H1 (cell line): ENCODE measurements at regions not wholly inside any gene's neighbourhood (a gene's known extent, or its start where the extent isn't known, plus 50 kb on each side); places are given as distances from the start of the nearest gene placed in this dataset.

ENCODE experiments used
- CTCF ChIA-PET: fragments of 300-600 bp; sonication (Branson Sonifier 250); formaldehyde crosslinking; loops from one replicate; lab custom pipeline; 2021; ENCODE audit not compliant: partially characterized antibody; lab: Charles Lee
- POLR2A ChIA-PET: fragments of 300-600 bp; sonication (Branson Sonifier 250); formaldehyde crosslinking; loops from one replicate; lab custom pipeline; 2021; ENCODE audit warnings: inconsistent platforms; ENCODE audit not compliant: partially characterized antibody; lab: Charles Lee
- DNase-seq, 2 experiments: peaks; one replicate each; pipeline versions ENCODE4 v3.0.0 to v3.0.0-alpha.2; 2010 to 2022; ENCODE audit warnings: low spot score in 2 of 2, low read depth in 1 of 2, mixed read lengths in 1 of 2
- FAIRE-seq: peaks from 2 replicates; lab custom pipeline; 2011; peaks lifted over from hg19 to GRCh38; lab: Jason Lieb, UNC
- H2AFZ ChIP-seq: 2 replicates; pipeline ENCODE4 v1.8.1; 2012; ENCODE audit warnings: low read length, inconsistent platforms
- H2AK5ac ChIP-seq: 2 replicates; pipeline ENCODE4 v1.6.1; 2013; ENCODE audit warnings: low read depth, low read length
- H2BK120ac ChIP-seq: replicated peaks from 2 replicates; pipeline ENCODE3; 2013; ENCODE audit warnings: low read depth, low read length, inconsistent platforms
- H2BK12ac ChIP-seq: 2 replicates; pipeline ENCODE4 v1.6.1; 2013; ENCODE audit warnings: low read depth, low read length
- H2BK15ac ChIP-seq: 2 replicates; pipeline ENCODE4 v1.6.1; 2013; ENCODE audit warnings: low read length
- H2BK20ac ChIP-seq: 2 replicates; pipeline ENCODE4 v1.6.1; 2013; ENCODE audit warnings: low read length
- H2BK5ac ChIP-seq: 2 replicates; pipeline ENCODE4 v1.6.1; 2013; ENCODE audit warnings: low read depth, low read length
- H3K14ac ChIP-seq: 2 replicates; pipeline ENCODE4 v1.6.1; 2013; ENCODE audit warnings: inconsistent platforms; ENCODE audit not compliant: insufficient read length
- H3K18ac ChIP-seq: 2 replicates; pipeline ENCODE4 v1.6.1; 2013; ENCODE audit warnings: low read length; ENCODE audit errors: extremely low read depth
- H3K23ac ChIP-seq: 2 replicates; pipeline ENCODE4 v1.6.1; 2013; ENCODE audit warnings: inconsistent platforms; ENCODE audit not compliant: insufficient read length
- H3K23me2 ChIP-seq: 2 replicates; pipeline ENCODE4 v1.6.1; 2013; ENCODE audit warnings: low read depth, low read length
- H3K27ac ChIP-seq: 2 replicates; pipeline ENCODE4 v1.6.1; 2011; ENCODE audit warnings: low read depth, low read length, inconsistent platforms
- H3K27me3 ChIP-seq, 4 experiments: replicated peaks in 1 of 4; 1 replicate in 1 of 4; 2 replicates in 3 of 4; pipeline versions ENCODE4 v1.6.1 to v1.8.1; 2011 to 2013; ENCODE audit warnings: low read length in 3 of 4, mild to moderate bottlenecking in 3 of 4, inconsistent platforms in 2 of 4, mixed read lengths in 2 of 4, moderate library complexity in 1 of 4; ENCODE audit not compliant: control insufficient read depth in 3 of 4, insufficient read depth in 3 of 4; ENCODE audit errors: extremely low read depth in 1 of 4
- H3K36me3 ChIP-seq, 4 experiments: 2 replicates each; pipeline versions ENCODE4 v1.6.1 to v1.8.1; 2011 to 2013; ENCODE audit warnings: mild to moderate bottlenecking in 4 of 4, low read length in 3 of 4, moderate library complexity in 2 of 4, control low read depth in 1 of 4, inconsistent platforms in 1 of 4; ENCODE audit not compliant: insufficient read depth in 4 of 4, control insufficient read depth in 2 of 4
- H3K4ac ChIP-seq: replicated peaks from 2 replicates; pipeline ENCODE3; 2013; ENCODE audit warnings: low read length, low read depth, mixed read lengths, inconsistent platforms; ENCODE audit not compliant: insufficient read length
- H3K4me1 ChIP-seq, 4 experiments: replicated peaks in 1 of 4; 1 replicate in 1 of 4; 2 replicates in 3 of 4; pipeline versions ENCODE4 v1.6.1 to v1.8.1; 2011 to 2013; ENCODE audit warnings: low read length in 3 of 4, inconsistent platforms in 2 of 4, mixed read lengths in 1 of 4; ENCODE audit not compliant: insufficient read depth in 4 of 4, control insufficient read depth in 3 of 4
- H3K4me2 ChIP-seq, 2 experiments: 2 replicates each; pipeline versions ENCODE4 v1.6.1 to v1.8.1; 2011 to 2013; ENCODE audit warnings: low read depth in 2 of 2, low read length in 2 of 2, control low read depth in 1 of 2, inconsistent platforms in 1 of 2, mild to moderate bottlenecking in 1 of 2; ENCODE audit not compliant: insufficient read depth in 1 of 2
- H3K4me3 ChIP-seq, 4 experiments: fragments of 200-600, 300-600 bp in 1 of 4; sonication (generic), shearing (Covaris generic), sonication (Bioruptor Twin) in 1 of 4; 2 replicates each; pipeline versions ENCODE4 v1.5.1 to v1.8.1; 2011 to 2016; ENCODE audit warnings: low read length in 4 of 4, low read depth in 3 of 4, control low read depth in 2 of 4, inconsistent platforms in 2 of 4, mild to moderate bottlenecking in 2 of 4, mixed read lengths in 1 of 4, moderate library complexity in 1 of 4; ENCODE audit not compliant: insufficient read depth in 2 of 4; ENCODE audit errors: extremely low read depth in 1 of 4
- H3K56ac ChIP-seq: replicated peaks from 2 replicates; pipeline ENCODE3; 2013; ENCODE audit warnings: low read depth, mild to moderate bottlenecking, mixed read lengths, low read length, inconsistent platforms; ENCODE audit not compliant: insufficient read length
- H3K79me1 ChIP-seq: 2 replicates; pipeline ENCODE4 v1.6.1; 2013; ENCODE audit warnings: low read depth, low read length, control low read depth
- H3K79me2 ChIP-seq, 2 experiments: 2 replicates each; pipeline versions ENCODE4 v1.6.1 to v1.8.1; 2012 to 2013; ENCODE audit warnings: low read length in 2 of 2, mild to moderate bottlenecking in 2 of 2, inconsistent platforms in 1 of 2; ENCODE audit not compliant: insufficient read depth in 2 of 2, control insufficient read depth in 1 of 2
- H3K9ac ChIP-seq, 4 experiments: replicated peaks in 1 of 4; 1 replicate in 1 of 4; 2 replicates in 3 of 4; pipeline versions ENCODE4 v1.6.1 to v1.8.1; 2011 to 2013; ENCODE audit warnings: low read depth in 3 of 4, low read length in 3 of 4, control low read depth in 2 of 4, mild to moderate bottlenecking in 2 of 4, moderate library complexity in 2 of 4, inconsistent platforms in 1 of 4; ENCODE audit errors: extremely low read depth in 1 of 4
- H3K9me3 ChIP-seq, 2 experiments: 2 replicates each; pipeline versions ENCODE4 v1.6.1 to v1.8.1; 2012 to 2013; ENCODE audit warnings: mild to moderate bottlenecking in 2 of 2, moderate library complexity in 2 of 2, control low read depth in 1 of 2, inconsistent platforms in 1 of 2, low read depth in 1 of 2, low read length in 1 of 2, mixed read lengths in 1 of 2; ENCODE audit not compliant: insufficient read depth in 2 of 2
- H4K20me1 ChIP-seq, 2 experiments: replicated peaks in 1 of 2; 2 replicates each; pipeline versions ENCODE3 to v1.8.1; 2011 to 2013; ENCODE audit warnings: inconsistent platforms in 2 of 2, low read length in 2 of 2, mild to moderate bottlenecking in 1 of 2; ENCODE audit not compliant: insufficient read depth in 2 of 2, control insufficient read depth in 1 of 2
- H4K5ac ChIP-seq: 2 replicates; pipeline ENCODE4 v1.6.1; 2013; ENCODE audit warnings: low read length, low read depth, mixed read lengths, inconsistent platforms; ENCODE audit not compliant: insufficient read length
- H4K8ac ChIP-seq: 2 replicates; pipeline ENCODE4 v1.8.0; 2013; ENCODE audit warnings: mild to moderate bottlenecking, moderate library complexity, low read length, inconsistent platforms; ENCODE audit not compliant: insufficient read depth; ENCODE audit errors: extremely low read depth
- H4K91ac ChIP-seq: replicated peaks from 2 replicates; pipeline ENCODE3; 2013; ENCODE audit warnings: low read length, mixed read lengths, inconsistent platforms; ENCODE audit not compliant: insufficient read length
- BRCA1 ChIP-seq: IDR thresholded peaks from 2 replicates; pipeline ENCODE4 v1.6.1; 2012; ENCODE audit warnings: low read depth, low read length, improper control_type of control experiment
- TBP ChIP-seq: IDR thresholded peaks from 2 replicates; pipeline ENCODE4 v1.6.1; 2011; ENCODE audit warnings: low read depth, low read length, improper control_type of control experiment
- WGBS, 2 experiments: shearing (Covaris generic) in 1 of 2; methylation state at CpG; one replicate each; pipeline versions ENCODE4 v1.1.6 to v1.1.7; 2013 to 2015; ENCODE audit warnings: low lambda C conversion rate in 2 of 2, mixed read lengths in 2 of 2, inconsistent platforms in 1 of 2, low coverage in 1 of 2, missing lambda C conversion rate in 1 of 2; ENCODE audit not compliant: insufficient replicate concordance in 2 of 2, insufficient coverage in 1 of 2, insufficient read length in 1 of 2; ENCODE audit errors: extremely low coverage in 1 of 2, missing lambda C conversion rate in 1 of 2; 5-methylcytosine and 5-hydroxymethylcytosine counted together

GRCh38 chr4:27463816-27464215 is 603.2 kb downstream of the STIM2 start:
- Histone ChIP-seq H3K14ac (no peak overlapping the region), H3K79me1 (no peaks in the 10 kb centered on the region), H3K4me2 (no peak overlapping the region), H4K5ac (no peak overlapping the region), H3K9ac (no peak overlapping the region), H3K23me2 (no peaks in the 10 kb centered on the region), H3K27ac (no peak overlapping the region), H4K8ac (no peak overlapping the region), H2BK15ac (no peak overlapping the region), H3K56ac (no peak overlapping the region), H3K23ac (no peak overlapping the region), H4K20me1 (no peaks in the 10 kb centered on the region), H3K79me2 (no peaks in the 10 kb centered on the region), H2BK20ac (no peak overlapping the region), H2AFZ (no peak overlapping the region), H2BK5ac (no peak overlapping the region), H3K4me1 (no peaks in the 10 kb centered on the region; a peak in 1 of 7 replicates), H3K36me3 (no peaks in the 10 kb centered on the region), H2AK5ac (no peak overlapping the region), H3K9me3 (no peaks in the 10 kb centered on the region), H3K18ac (no peak overlapping the region), H3K27me3 (no peaks in the 10 kb centered on the region; a peak in 1 of 7 replicates), H2BK12ac (no peak overlapping the region), H2BK120ac (no peak overlapping the region), H4K91ac (no peak overlapping the region), H3K4me3 (no peak overlapping the region), H3K4ac (no peak overlapping the region)
- DNase-seq: no peak
- TF ChIP-seq TBP (no peak), BRCA1 (no peak)
- CTCF ChIA-PET: no interaction called here
- no peak for FAIRE-seq
- WGBS, 2 experiments: 93% methylated on average over 3 of the region's 3 CpGs; no CpG with 5 or more reads in 1 of the 2 experiments
- POLR2A ChIA-PET: no interaction called here
